A204.1 (cell line): ENCODE measurements at regions not wholly inside any gene's neighbourhood (a gene's known extent, or its start where the extent isn't known, plus 50 kb on each side); places are given as distances from the start of the nearest gene placed in this dataset.

Experiments
- FAIRE-seq: peaks from 2 replicates; lab custom pipeline; 2012; peaks lifted over from hg19 to GRCh38; lab: Jason Lieb, UNC

- FAIRE-seq = no peak
Measured at GRCh38 chr17:51435171-51435552, 174.8 kb downstream of the UTP18 start.

DNA sequence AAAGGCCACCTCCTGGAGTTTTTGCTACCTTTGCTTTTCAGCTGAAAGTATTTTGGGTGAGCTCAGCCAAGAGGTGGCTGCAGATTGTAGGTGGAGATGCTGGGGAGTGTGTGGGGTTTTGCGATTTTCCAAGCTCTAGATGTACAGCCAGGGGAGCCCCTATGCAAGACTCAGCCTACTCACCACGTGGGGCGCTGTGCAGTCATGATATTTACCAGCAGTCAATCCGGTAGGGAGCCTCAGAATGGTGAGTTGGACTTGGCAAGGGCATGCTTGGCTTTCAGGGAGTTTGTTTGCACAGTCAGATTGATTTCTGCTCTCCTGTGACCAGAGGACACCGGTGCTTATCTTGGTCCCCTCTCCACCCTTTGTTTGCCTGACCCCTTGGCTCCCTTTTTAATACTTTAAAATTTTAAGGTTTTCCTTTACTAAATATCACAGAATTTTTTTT is 175.3 kb downstream of the UTP18 start:
- no peak for FAIRE-seq

- no peak for FAIRE-seq
Measured at GRCh38 chr17:51439395-51440229, 179.3 kb downstream of the UTP18 start.

GRCh38 chr17:51441431-51441830 is 181.1 kb downstream of the UTP18 start:
- no peak for FAIRE-seq

DNA sequence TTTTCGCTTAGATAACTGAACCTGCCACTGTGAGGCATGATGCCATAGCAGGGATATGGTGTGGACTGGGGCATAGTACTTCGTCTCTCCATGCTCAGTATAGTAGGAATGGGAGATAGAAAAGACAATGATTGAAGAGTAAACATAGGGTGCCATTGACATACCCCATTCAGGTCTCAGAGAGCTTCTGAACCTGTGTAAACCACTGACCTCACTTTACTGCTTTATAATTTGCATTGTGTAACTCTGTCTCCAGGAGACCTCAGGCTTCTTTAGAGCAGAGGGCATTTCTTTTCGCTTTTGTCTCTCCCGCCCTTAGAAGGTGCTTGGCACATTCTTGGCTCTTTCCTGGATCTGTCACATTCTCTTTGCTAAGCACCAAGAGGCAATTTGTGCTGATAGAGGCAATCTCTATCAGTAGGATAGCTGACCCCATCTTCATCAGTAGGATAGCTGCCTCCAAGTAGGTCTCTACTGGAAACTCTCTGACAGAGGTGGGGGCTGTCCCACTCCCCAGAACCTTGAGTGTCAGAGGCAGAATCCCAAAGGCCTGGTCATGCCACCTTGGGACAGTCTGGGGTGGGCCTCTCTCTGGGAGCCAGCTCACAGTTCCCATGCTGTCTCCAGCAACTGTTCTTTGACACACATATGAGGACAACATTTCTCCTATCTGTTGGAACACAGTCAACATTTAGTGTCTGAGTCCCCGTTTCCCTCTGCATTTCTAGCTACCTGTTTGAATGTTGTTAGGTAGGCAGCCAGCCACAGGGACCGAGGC is 181.9 kb downstream of the UTP18 start:
- FAIRE-seq = no peak

DNA sequence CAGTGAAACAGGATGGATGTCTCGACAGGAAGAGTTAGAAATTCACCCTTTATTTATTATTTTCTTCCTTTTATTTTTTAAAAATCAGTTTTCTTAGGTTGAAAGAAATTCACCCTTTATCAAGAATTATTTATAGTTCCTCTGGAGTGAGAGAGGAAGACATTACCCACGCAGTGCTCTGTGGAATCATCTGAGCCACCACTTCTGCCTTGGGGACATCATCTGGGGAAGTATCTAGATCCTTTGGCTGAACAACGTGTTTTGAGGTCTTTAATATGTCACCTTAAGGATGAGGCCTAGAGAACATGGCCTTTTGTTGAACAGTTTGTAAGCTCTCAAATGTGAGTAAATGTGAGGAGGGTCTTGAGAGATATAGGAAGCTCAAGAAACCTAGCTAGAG is 183.3 kb downstream of the UTP18 start:
- no peak for FAIRE-seq

DNA sequence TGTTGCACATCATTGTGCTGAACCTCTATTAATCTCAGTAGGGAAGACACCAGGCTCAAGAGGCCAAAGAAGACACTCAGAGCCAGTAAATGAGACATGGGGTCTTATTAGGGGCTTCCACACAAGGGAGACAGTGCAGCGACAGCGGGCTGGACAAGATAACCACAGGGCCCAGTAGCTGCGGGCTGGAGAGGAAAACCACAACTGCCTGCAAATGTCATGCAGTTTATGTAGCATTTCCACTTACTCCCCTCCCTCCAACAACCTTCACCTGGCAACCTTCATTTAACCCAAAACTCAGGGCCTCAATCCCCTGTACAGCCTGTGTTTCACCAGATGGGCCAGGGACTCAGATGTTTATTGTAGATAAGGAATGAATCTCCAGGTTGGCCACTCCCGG is 185.6 kb downstream of the UTP18 start:
- FAIRE-seq = no peak

DNA sequence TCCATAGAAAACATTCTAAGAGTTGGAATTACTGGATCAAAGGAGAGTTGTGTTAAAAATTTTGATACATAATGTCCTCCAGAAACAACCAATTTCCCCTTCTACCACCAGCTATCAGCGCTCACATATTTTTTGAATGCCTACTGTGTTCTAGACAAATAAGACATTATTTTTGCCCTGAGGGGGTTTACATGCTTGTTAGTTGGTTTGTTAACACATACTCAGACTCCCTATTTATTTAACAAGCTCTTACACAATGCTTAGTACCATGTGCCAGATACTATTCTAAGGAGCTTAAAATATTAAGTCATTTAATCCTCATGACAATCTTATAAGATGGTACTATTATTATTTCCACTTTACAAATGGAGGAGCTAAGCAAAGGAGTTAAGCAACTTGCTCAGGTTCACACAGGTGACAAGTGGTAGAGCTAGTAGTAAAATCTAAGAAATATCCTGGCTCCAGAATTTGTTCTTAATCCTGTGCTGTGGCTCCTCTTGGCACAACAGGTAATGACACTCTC is 194.2 kb downstream of the UTP18 start:
- FAIRE-seq = no peak

- no peak for FAIRE-seq
Measured at GRCh38 chr17:51455211-51455610, 194.9 kb downstream of the UTP18 start.

DNA sequence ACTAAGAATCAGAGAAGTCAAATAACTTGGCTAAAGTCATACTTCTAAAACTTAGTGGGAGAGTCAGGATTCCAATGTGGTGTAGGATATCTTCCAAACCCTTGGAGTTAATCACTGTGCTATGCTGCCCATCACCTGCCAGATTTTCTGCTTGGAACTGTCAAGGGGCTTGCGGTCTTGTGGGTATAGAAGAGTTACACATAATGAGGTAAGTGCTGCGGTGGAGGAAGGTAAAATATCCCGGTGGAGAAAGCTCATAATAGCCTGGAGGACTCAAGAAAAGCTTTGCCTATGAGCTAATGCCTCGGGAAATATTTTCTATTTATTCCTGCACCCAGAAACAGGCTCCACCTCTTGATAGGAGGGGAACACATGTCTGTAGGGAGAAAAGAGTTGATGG is 195.6 kb downstream of the UTP18 start:
- FAIRE-seq = no peak

- no peak for FAIRE-seq
Measured at GRCh38 chr17:51456942-51457341, 196.6 kb downstream of the UTP18 start.

- no peak for FAIRE-seq
Measured at GRCh38 chr17:51461578-51462004, 201.2 kb downstream of the UTP18 start.

DNA sequence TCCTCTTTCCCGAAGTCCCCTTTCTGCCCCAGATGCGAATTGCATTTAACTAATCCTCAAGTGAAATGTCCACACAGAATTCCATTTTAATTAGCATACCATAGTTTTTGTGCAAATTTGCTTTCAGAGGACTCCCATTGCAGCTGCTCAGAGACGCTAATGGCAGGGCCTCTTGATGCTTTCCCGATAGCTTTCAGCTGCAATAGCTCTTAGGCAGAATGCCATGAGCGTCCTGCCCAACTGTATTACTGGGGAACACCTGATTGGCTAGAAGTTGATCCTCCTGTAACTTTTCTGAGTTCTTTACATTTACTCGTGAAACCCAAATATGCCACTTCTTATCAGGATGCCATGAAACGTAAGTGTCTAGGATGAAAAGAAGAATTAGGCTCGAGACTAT is 203.0 kb downstream of the UTP18 start:
- no peak for FAIRE-seq

GRCh38 chr17:51467336-51467735 is 207.0 kb downstream of the UTP18 start:
- FAIRE-seq = no peak

DNA sequence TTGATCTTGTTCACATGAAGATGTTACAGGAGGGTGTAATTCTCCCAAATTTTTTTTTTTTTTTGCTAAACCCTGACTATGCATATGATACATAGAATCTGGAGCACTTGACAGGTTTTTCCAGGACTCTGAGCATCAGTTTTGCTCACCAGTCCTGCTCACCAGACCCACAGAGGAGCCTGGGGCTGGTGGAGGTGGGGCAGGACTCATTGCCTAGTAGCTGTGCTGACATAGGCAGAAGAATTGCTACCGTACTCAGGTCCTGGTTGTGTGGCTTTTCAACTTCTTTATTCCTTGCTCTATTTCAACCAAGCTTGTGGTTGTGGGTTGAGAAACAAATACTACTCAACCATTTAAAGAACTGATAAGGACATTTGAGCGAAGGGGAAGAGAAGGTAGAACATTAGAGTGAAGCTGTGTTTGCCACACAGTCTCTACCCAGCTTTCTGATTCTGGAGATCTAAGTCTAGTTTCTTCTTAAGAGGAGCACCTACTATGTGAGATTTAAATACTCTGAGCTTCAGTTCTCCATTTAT is 212.4 kb downstream of the UTP18 start:
- FAIRE-seq = no peak

GRCh38 chr17:51474764-51475163 is 214.4 kb downstream of the UTP18 start:
- no peak for FAIRE-seq

DNA sequence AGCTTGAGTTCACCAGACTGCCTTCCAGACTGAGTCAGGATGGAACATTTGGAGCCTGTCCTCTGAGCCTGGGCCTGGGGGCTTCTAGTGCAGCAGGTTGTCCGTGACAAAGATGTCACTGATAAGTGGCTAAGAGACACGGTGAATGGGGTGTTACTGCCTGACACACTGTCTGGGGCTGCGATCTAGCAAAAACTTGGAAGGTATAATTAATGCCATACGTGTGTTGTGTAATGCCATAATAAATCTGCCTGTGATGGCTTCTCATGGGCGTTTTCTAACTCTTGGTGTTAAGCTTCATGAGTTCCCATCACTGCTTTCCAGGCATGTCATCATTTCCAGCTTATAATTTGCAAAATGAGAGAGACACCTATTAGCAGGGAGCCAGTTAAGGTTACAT is 215.4 kb downstream of the UTP18 start:
- no peak for FAIRE-seq

DNA sequence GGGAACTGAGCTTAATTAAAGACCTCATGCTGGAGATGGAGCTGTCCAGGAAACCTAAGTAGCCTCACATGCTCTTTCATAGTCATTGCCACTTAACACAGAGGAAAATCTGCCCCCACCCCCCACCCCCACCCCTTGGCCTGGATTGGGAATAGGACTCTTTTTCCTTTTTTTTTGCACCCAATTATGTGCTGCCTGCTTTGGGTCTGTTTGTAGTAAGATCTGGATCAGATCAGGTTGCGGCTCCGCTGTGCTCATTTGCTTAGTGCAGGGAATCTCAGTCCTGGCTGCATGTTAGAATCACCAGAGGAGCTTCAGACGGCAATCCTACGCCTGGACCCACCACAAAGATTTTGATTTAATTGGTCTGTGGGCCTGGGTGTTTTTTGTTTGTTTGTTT is 219.0 kb downstream of the UTP18 start:
- no peak for FAIRE-seq

DNA sequence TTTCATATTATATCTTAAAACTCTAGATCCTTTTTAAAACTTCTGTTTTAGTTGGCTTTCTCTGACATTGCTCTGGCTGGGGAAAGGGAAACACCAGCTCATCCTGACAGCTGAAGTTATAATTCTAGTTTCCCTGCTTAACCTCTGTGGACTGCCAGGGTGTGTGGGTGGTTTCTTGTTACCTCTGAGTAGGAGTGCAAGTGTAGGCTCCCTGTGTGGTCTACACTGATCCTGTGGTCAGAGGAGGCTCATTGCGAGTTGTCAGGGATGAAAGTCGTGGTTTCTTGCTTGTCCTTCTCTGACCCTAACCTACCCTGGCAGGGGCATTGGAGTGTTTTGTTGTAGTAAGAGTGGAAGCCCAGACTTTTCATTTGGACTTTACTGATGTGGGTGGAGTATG is 221.0 kb downstream of the UTP18 start:
- FAIRE-seq = no peak

DNA sequence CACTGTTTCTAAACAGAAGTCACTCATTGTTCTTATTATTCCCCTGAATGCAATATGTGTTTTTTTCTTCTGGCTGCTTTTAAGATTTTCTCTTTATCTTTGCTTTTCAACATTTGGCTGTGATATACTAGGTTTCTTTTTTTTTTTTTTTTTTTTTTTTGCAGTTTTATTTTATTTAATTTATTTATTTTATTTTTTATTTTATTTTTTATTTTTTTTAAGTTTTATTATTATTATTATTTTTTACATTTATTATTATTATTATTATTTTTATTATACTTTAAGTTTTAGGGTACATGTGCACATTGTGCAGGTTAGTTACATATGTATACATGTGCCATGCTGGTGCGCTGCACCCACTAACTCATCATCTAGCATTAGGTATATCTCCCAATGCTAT is 221.9 kb downstream of the UTP18 start:
- peak; percentile 89 for FAIRE-seq

DNA sequence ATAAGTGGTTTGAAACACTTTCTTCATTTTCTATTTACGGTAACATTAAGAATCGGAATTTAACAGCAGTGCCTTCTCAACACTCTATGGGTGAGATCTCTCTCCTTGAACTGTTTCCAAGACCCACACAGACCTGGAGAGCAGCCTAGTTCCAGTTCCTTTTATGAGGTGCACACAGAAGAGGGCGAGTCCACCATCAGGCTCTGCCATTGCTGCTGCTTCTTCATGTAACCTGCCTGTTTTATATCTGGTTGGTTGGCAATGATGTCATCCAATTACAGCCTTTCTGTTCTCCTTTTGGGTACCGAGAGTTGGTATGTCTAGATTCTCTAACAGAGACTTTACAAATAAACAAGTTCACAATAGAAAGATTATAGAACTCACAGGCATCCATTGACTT is 225.7 kb downstream of the UTP18 start:
- FAIRE-seq = no peak

- FAIRE-seq = no peak
Measured at GRCh38 chr17:51486885-51487520, 226.7 kb downstream of the UTP18 start.

DNA sequence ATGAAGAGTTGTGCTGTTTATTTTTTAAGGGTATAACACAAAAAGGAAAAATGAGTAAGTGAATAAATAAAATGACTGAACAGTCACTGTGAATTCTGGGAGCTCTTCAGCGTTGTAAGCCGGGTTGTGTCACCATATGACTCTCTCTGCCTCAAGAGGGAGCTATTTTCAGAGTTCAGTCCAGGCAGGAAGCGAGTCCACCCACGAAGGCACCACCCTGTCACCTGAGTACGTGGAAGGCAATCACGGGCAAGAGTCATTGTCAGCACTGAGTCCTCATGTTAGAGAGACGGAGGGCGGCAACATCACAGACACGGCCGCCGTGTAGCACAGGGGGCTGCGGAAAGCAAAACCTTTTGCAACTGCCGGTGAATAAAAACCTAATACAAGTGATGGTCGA is 227.6 kb downstream of the UTP18 start:
- FAIRE-seq = no peak
